ENCODE measurements at regions not wholly inside any gene's neighbourhood (a gene's known extent, or its start where the extent isn't known, plus 50 kb on each side); places are given as distances from the start of the nearest gene placed in this dataset.
A peak's percentile ranks its signal among the peaks of the same experiment; 100 is the strongest.

GRCh38 chr17:52536489-52536888 is 378.0 kb upstream of the CA10 start:
- no peak for ATAC-seq
- TF ChIP-seq TSHZ2 (CRISPR knock-in tag; IDR thresholded peaks at IDR 0.05) (no peak), ZNF70 (CRISPR knock-in tag; IDR thresholded peaks at IDR 0.05) (no peak), TOX (CRISPR knock-in tag; IDR thresholded peaks at IDR 0.05; ENCODE audit: borderline replicate concordance) (no peak), ZNF8 (CRISPR knock-in tag; IDR thresholded peaks at IDR 0.05) (no peak), PPARA (CRISPR knock-in tag; IDR thresholded peaks at IDR 0.05; ENCODE audit: borderline replicate concordance) (no peak), ISL1 (CRISPR knock-in tag; IDR thresholded peaks at IDR 0.05) (no peak), OSR1 (CRISPR knock-in tag; IDR thresholded peaks at IDR 0.05) (no peak), CSDC2 (CRISPR knock-in tag; IDR thresholded peaks at IDR 0.05) (no peak), ZFP3 (CRISPR knock-in tag; IDR thresholded peaks at IDR 0.05) (no peak), GLIS3 (CRISPR knock-in tag; IDR thresholded peaks at IDR 0.05) (no peak), ZFP30 (CRISPR knock-in tag; IDR thresholded peaks at IDR 0.05) (no peak), ZC3H10 (CRISPR knock-in tag; IDR thresholded peaks at IDR 0.05) (no peak), SNAI2 (CRISPR knock-in tag; IDR thresholded peaks at IDR 0.05) (no peak), RARB (CRISPR knock-in tag; IDR thresholded peaks at IDR 0.05) (no peak), TCF4 (CRISPR knock-in tag; IDR thresholded peaks at IDR 0.05; ENCODE audit: borderline replicate concordance) (no peak)

GRCh38 chr17:52532373-52532772 is 373.9 kb upstream of the CA10 start:
- TF ChIP-seq BACH2 (CRISPR knock-in tag; IDR thresholded peaks at IDR 0.05; ENCODE audit: borderline replicate concordance) = no peak
- TF ChIP-seq ISL1 (CRISPR knock-in tag; IDR thresholded peaks at IDR 0.05) = no peak
- no peak for TF ChIP-seq CSDC2 (CRISPR knock-in tag; IDR thresholded peaks at IDR 0.05)
- no peak for ATAC-seq

GRCh38 chr17:52524096-52524637 is 365.7 kb upstream of the CA10 start:
- ATAC-seq = no peak
- TF ChIP-seq ISL1 (CRISPR knock-in tag; IDR thresholded peaks at IDR 0.05) (no peak), POU6F1 (CRISPR knock-in tag; IDR thresholded peaks at IDR 0.05; ENCODE audit: borderline replicate concordance, low read depth) (no peak), ZFP3 (CRISPR knock-in tag; IDR thresholded peaks at IDR 0.05) (no peak), TOX (CRISPR knock-in tag; IDR thresholded peaks at IDR 0.05; ENCODE audit: borderline replicate concordance) (no peak), ARNTL (CRISPR knock-in tag; IDR thresholded peaks at IDR 0.05; ENCODE audit: borderline replicate concordance, low read depth) (no peak)

- TF ChIP-seq CSDC2 (CRISPR knock-in tag; IDR thresholded peaks at IDR 0.05) = no peak
- peak; percentile 50 for TF ChIP-seq ISL1 (CRISPR knock-in tag; IDR thresholded peaks at IDR 0.05)
- ATAC-seq = no peak
Measured at GRCh38 chr17:52517176-52517575, 358.7 kb upstream of the CA10 start.

GRCh38 chr17:52515927-52516326 is 357.4 kb upstream of the CA10 start:
- peak; percentile 80 for TF ChIP-seq ISL1 (CRISPR knock-in tag; IDR thresholded peaks at IDR 0.05)
- TF ChIP-seq RARB (CRISPR knock-in tag; IDR thresholded peaks at IDR 0.05) = no peak
- no peak for ATAC-seq

GRCh38 chr17:52505601-52506000 is 347.1 kb upstream of the CA10 start:
- ATAC-seq = no peak

More at GRCh38 chr17:52505601-52506000, 347.1 kb upstream of the CA10 start:
- TF ChIP-seq PPARA (CRISPR knock-in tag; IDR thresholded peaks at IDR 0.05; ENCODE audit: borderline replicate concordance) (no peak), TSHZ2 (CRISPR knock-in tag; IDR thresholded peaks at IDR 0.05) (no peak), OSR1 (CRISPR knock-in tag; IDR thresholded peaks at IDR 0.05) (no peak)

Data from SK-N-SH treated with all-trans-retinoic acid at 6 μM for 48 hours (cell line).